IMR-90 (cell line): ENCODE measurements at regions not wholly inside any gene's neighbourhood (a gene's known extent, or its start where the extent isn't known, plus 50 kb on each side); places are given as distances from the start of the nearest gene placed in this dataset.

ENCODE experiments used
- ATAC-seq: fragments of 200-7000 bp; cut with Tn5 transposase; 2 replicates; pipeline ENCODE4 v1.9.1; 2020; ENCODE audit warnings: low read depth, mild to moderate bottlenecking, moderate library complexity
- BruUV-seq: library from RNA; stranded (reverse); fragments of 400-500 nt; replicated peaks from 2 replicates; lab custom pipeline; 2021; lab: Mats Ljungman, UMichigan
- CTCF ChIA-PET: fragments of 300-600 bp; formaldehyde crosslinking; extraction: SDS; loops from one replicate; lab custom pipeline; 2021; ENCODE audit warnings: antibody characterized with exemption; lab: Yijun Ruan, JAX
- POLR2A ChIA-PET: fragments of 300-600 bp; sonication (Branson Sonifier 250); formaldehyde crosslinking; loops from one replicate; lab custom pipeline; 2022; ENCODE audit warnings: antibody characterized with exemption; ENCODE audit not compliant: unreplicated experiment; lab: Charles Lee
- DNase-seq: peaks from one replicate; pipeline ENCODE4 v3.0.0; 2013
- H2AFZ ChIP-seq: replicated peaks from 2 replicates; pipeline ENCODE3; 2013; ENCODE audit warnings: low read length, mild to moderate bottlenecking; ENCODE audit not compliant: poor library complexity
- H2AK5ac ChIP-seq: 2 replicates; pipeline ENCODE4 v1.6.1; 2013; ENCODE audit warnings: low read depth, low read length, inconsistent platforms
- H2AK9ac ChIP-seq: replicated peaks from 2 replicates; pipeline ENCODE3; 2013; ENCODE audit warnings: mild to moderate bottlenecking, low read depth, low read length, moderate library complexity; ENCODE audit not compliant: poor library complexity
- H2BK120ac ChIP-seq: 2 replicates; pipeline ENCODE4 v1.6.1; 2013; ENCODE audit warnings: low read depth, low read length, inconsistent platforms
- H2BK15ac ChIP-seq: 3 replicates; pipeline ENCODE4 v1.6.1; 2013; ENCODE audit warnings: low read depth, low read length, inconsistent platforms
- H2BK20ac ChIP-seq: 2 replicates; pipeline ENCODE4 v1.6.1; 2013; ENCODE audit warnings: low read depth, mild to moderate bottlenecking, inconsistent platforms, low read length, moderate library complexity
- H2BK5ac ChIP-seq: 2 replicates; pipeline ENCODE4 v1.6.1; 2013; ENCODE audit warnings: mild to moderate bottlenecking, low read depth, low read length, inconsistent platforms; ENCODE audit not compliant: poor library complexity, severe bottlenecking
- H3K14ac ChIP-seq: replicated peaks from 2 replicates; pipeline ENCODE4 v1.6.1; 2013; ENCODE audit warnings: low read depth, low read length, inconsistent platforms
- H3K18ac ChIP-seq: 2 replicates; pipeline ENCODE4 v1.6.1; 2013; ENCODE audit warnings: low read depth, low read length, control low read depth
- H3K23ac ChIP-seq: 2 replicates; pipeline ENCODE4 v1.6.1; 2013; ENCODE audit warnings: low read depth, low read length, inconsistent platforms
- H3K27ac ChIP-seq: 2 replicates; pipeline ENCODE4 v1.5.1; 2013; ENCODE audit warnings: mild to moderate bottlenecking, control low read depth, low read length; ENCODE audit not compliant: insufficient read depth
- H3K27me3 ChIP-seq: 2 replicates; pipeline ENCODE4 v1.6.1; 2013; ENCODE audit warnings: low read length; ENCODE audit not compliant: control insufficient read depth, insufficient read depth
- H3K36me3 ChIP-seq: 2 replicates; pipeline ENCODE4 v1.6.1; 2013; ENCODE audit warnings: low read length, mixed read lengths; ENCODE audit not compliant: control insufficient read depth, insufficient read depth
- H3K4ac ChIP-seq: 2 replicates; pipeline ENCODE4 v1.6.1; 2013; ENCODE audit warnings: low read depth, low read length, inconsistent platforms
- H3K4me1 ChIP-seq: 2 replicates; pipeline ENCODE4 v1.6.1; 2013; ENCODE audit warnings: low read length, mixed read lengths; ENCODE audit not compliant: control insufficient read depth, insufficient read depth
- H3K4me2 ChIP-seq: 2 replicates; pipeline ENCODE4 v1.6.1; 2013; ENCODE audit warnings: low read depth, mild to moderate bottlenecking, control low read depth, low read length, moderate library complexity
- H3K4me3 ChIP-seq: 2 replicates; pipeline ENCODE4 v1.5.1; 2013; ENCODE audit warnings: low read depth, mild to moderate bottlenecking, control low read depth, low read length, moderate library complexity; ENCODE audit not compliant: insufficient read depth
- H3K56ac ChIP-seq: 2 replicates; pipeline ENCODE4 v1.6.1; 2013; ENCODE audit warnings: low read length, inconsistent platforms; ENCODE audit not compliant: insufficient read depth; ENCODE audit errors: extremely low read depth
- H3K79me1 ChIP-seq, 2 experiments: 2 replicates each; pipeline ENCODE4 v1.6.1; 2013; ENCODE audit warnings: low read length in 2 of 2, inconsistent platforms in 1 of 2, low read depth in 1 of 2
- H3K9ac ChIP-seq: 2 replicates; pipeline ENCODE4 v1.6.1; 2013; ENCODE audit warnings: low read depth, low read length, control low read depth
- H3K9me1 ChIP-seq: 2 replicates; pipeline ENCODE4 v1.6.1; 2013; ENCODE audit warnings: low read length, inconsistent platforms; ENCODE audit not compliant: insufficient read depth
- H3K9me3 ChIP-seq: 2 replicates; pipeline ENCODE4 v1.6.1; 2013; ENCODE audit warnings: low read length; ENCODE audit not compliant: control insufficient read depth, insufficient read depth
- H4K20me1 ChIP-seq: 2 replicates; pipeline ENCODE4 v1.6.1; 2013; ENCODE audit warnings: low read length, inconsistent platforms; ENCODE audit not compliant: insufficient read depth
- H4K5ac ChIP-seq: 2 replicates; pipeline ENCODE4 v1.6.1; 2013; ENCODE audit warnings: mild to moderate bottlenecking, low read depth, low read length, control low read depth
- H4K8ac ChIP-seq, 2 experiments: 2 replicates each; pipeline ENCODE4 v1.6.1; 2013; ENCODE audit warnings: low read depth in 2 of 2, low read length in 2 of 2, control low read depth in 1 of 2, inconsistent platforms in 1 of 2
- H4K91ac ChIP-seq: 2 replicates; pipeline ENCODE4 v1.6.1; 2013; ENCODE audit warnings: low read depth, low read length, inconsistent platforms; ENCODE audit not compliant: insufficient read depth
- BHLHE40 ChIP-seq: fragments of 150-350 bp; IDR thresholded peaks from 2 replicates; pipeline ENCODE4 v1.6.1; 2016; ENCODE audit warnings: mild to moderate bottlenecking, low read depth, low read length
- CEBPB ChIP-seq: IDR thresholded peaks from 2 replicates; pipeline ENCODE4 v1.6.1; 2012; ENCODE audit warnings: low read depth, low read length, improper control_type of control experiment
- CHD1 ChIP-seq: IDR thresholded peaks from 2 replicates; pipeline ENCODE4 v1.6.1; 2012; ENCODE audit warnings: low read depth, low read length, improper control_type of control experiment
- CTCF ChIP-seq: conservative IDR thresholded peaks from 2 replicates; pipeline ENCODE4 v1.5.1; 2012; ENCODE audit warnings: mild to moderate bottlenecking, low read depth, low read length, improper control_type of control experiment
- FOS ChIP-seq: fragments of 150-350 bp; IDR thresholded peaks from 2 replicates; pipeline ENCODE4 v1.6.1; 2016; ENCODE audit warnings: low read depth, low read length
- MAFK ChIP-seq: IDR thresholded peaks from 2 replicates; pipeline ENCODE4 v1.6.1; 2012; ENCODE audit warnings: low read depth, low read length, improper control_type of control experiment
- MAZ ChIP-seq: IDR thresholded peaks from 2 replicates; pipeline ENCODE4 v1.6.1; 2012; ENCODE audit warnings: low read depth, mild to moderate bottlenecking, low read length, improper control_type of control experiment, moderate library complexity, borderline replicate concordance
- MXI1 ChIP-seq: IDR thresholded peaks from 2 replicates; pipeline ENCODE4 v1.6.1; 2012; ENCODE audit warnings: low read depth, mild to moderate bottlenecking, low read length, moderate library complexity, borderline replicate concordance
- NFE2L2 ChIP-seq: fragments of 150-350 bp; IDR thresholded peaks from 2 replicates; pipeline ENCODE4 v1.6.1; 2016; ENCODE audit warnings: low read depth, mild to moderate bottlenecking, low read length
- POLR2A ChIP-seq: IDR thresholded peaks from 2 replicates; pipeline ENCODE4 v1.6.1; 2012; ENCODE audit warnings: mild to moderate bottlenecking, low read depth, low read length
- RCOR1 ChIP-seq: IDR thresholded peaks from 2 replicates; pipeline ENCODE4 v1.6.1; 2012; ENCODE audit warnings: mild to moderate bottlenecking, low read length, improper control_type of control experiment; ENCODE audit not compliant: insufficient replicate concordance
- RFX5 ChIP-seq: IDR thresholded peaks from 2 replicates; pipeline ENCODE4 v1.8.0; 2012; ENCODE audit warnings: low read depth, mild to moderate bottlenecking, low read length, moderate library complexity
- USF2 ChIP-seq: fragments of 150-350 bp; IDR thresholded peaks from 2 replicates; pipeline ENCODE4 v1.6.1; 2017; ENCODE audit warnings: mild to moderate bottlenecking, antibody characterized with exemption, low read length, low read depth
- WGBS, 2 experiments: methylation state at CpG; one replicate each; pipeline versions ENCODE4 v1.1.5 to v1.1.7; 2013; ENCODE audit warnings: missing lambda C conversion rate in 2 of 2; ENCODE audit not compliant: insufficient read length in 1 of 2; ENCODE audit errors: extremely low coverage in 2 of 2; 5-methylcytosine and 5-hydroxymethylcytosine counted together
- dilution Hi-C: fragments of 300-500 bp; cut with HindIII; formaldehyde crosslinking; loops from one replicate; pipeline ENCODE4 v1.14.3; 2018; ENCODE audit warnings: low sequenced_read_pairs; ENCODE audit not compliant: unreplicated experiment
- in situ Hi-C: fragments of 300-500 bp; cut with MboI; formaldehyde crosslinking; loops from 3 replicates; pipeline ENCODE4 v1.14.3; 2019; ENCODE audit warnings: low sequenced_read_pairs, inconsistent platforms, mixed read lengths
- intact Hi-C: fragments of 100-400 bp; cut with micrococcal nuclease; formaldehyde crosslinking; loops from 2 replicates; pipeline ENCODE4 v1.10.0; 2022

GRCh38 chr9:99432075-99432474 lies 210.0 kb downstream of the SEC61B start:
- no peak overlapping the region for H4K8ac ChIP-seq
- BruUV-seq, result no TSS peak
- H3K14ac ChIP-seq, result 0 out of 2 replicates have a peak overlapping the region, but pooled peaks have one; percentile 7
- H3K79me1 ChIP-seq, result no peaks in the 10 kb centered on the region
- intact Hi-C loops (no loop called here), in situ Hi-C loops (no loop called here), dilution Hi-C loops (no loop called here)
- H3K4ac ChIP-seq, result peak overlapping the region; percentile 27; the same call in 1 of the 2 replicates
- no peak overlapping the region for H4K5ac ChIP-seq
- ChIA-PET POLR2A (no interaction called here), CTCF (no interaction called here)
- no peak overlapping the region for H3K4me3 ChIP-seq
- H2AK9ac ChIP-seq, result no peak overlapping the region
- TF ChIP-seq CHD1 (no peak), RCOR1 (no peak), CEBPB (no peak), RFX5 (no peak), FOS (no peak), NFE2L2 (no peak), USF2 (no peak), MXI1 (no peak), MAZ (no peak), POLR2A (no peak), BHLHE40 (no peak), CTCF (no peak), MAFK (no peak)
- H3K27ac ChIP-seq, result no peak overlapping the region
- no peaks in the 10 kb centered on the region for H3K9me3 ChIP-seq
- H3K9me1 ChIP-seq, result peaks cover 5% of the 10 kb centered on the region; the same call in 1 of the 2 replicates
- peak overlapping the region; percentile 11; the same call in 2 of the 3 replicates for H2BK15ac ChIP-seq
- no peak overlapping the region for H3K4me2 ChIP-seq
- H3K18ac ChIP-seq, result no peak overlapping the region
- no peaks in the 10 kb centered on the region for H4K20me1 ChIP-seq
- H2BK120ac ChIP-seq, result peak overlapping the region; percentile 74; the same call in 1 of the 2 replicates
- DNase-seq, result no peak
- no peak for ATAC-seq
- H3K56ac ChIP-seq, result no peak overlapping the region
- H2AK5ac ChIP-seq, result peak overlapping the region; percentile 27; the same call in 1 of the 2 replicates
- no peak overlapping the region for H2AFZ ChIP-seq
- H2BK20ac ChIP-seq, result peak overlapping the region; percentile 58
- 93% methylated on average over 2 of the region's 4 CpGs; no CpG with 5 or more reads in 1 of the 2 experiments for WGBS, 2 experiments
- H2BK5ac ChIP-seq, result no peak overlapping the region
- 0 out of 2 replicates have a peak overlapping the region, but pooled peaks have one; percentile 22 for H4K91ac ChIP-seq
- H3K36me3 ChIP-seq, result no peaks in the 10 kb centered on the region
- H3K9ac ChIP-seq, result no peak overlapping the region
- H3K4me1 ChIP-seq, result peaks cover 13% of the 10 kb centered on the region
- H3K23ac ChIP-seq, result no peak overlapping the region
- H3K27me3 ChIP-seq, result no peaks in the 10 kb centered on the region
